ENCODE measurements at regions not wholly inside any gene's neighbourhood (a gene's known extent, or its start where the extent isn't known, plus 50 kb on each side); places are given as distances from the start of the nearest gene placed in this dataset.
"Not testable (repeated sequence)": the region's sequence is repeated elsewhere in the genome, so short reads cannot be mapped to it uniquely, and the experiment has no call there.

DNA sequence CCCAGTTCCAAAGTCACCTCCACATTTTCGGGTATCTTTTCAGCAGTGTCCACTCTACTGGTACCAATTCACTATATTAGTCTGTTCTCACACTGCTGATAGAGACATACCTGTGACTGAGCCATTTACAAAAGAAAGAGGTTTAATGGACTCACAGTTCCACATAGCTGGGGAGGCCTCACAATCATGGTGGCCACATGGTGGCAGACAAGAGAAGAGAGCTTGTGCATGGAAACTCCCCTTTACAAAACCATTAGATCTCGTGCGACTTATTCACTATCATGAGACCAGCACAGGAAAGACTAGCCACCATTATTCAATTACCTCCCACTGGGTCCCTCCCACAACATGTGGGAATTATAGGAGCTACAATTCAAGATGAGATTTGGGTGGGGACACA is 335.7 kb upstream of the SLC7A11 start:
- ATAC-seq; H3K4me3 Mint-ChIP-seq; DNase-seq; H3K27me3 Mint-ChIP-seq; H3K36me3 Mint-ChIP-seq; H3K4me1 Mint-ChIP-seq; H3K9me3 Mint-ChIP-seq (ENCODE audit: low read depth); CTCF ChIA-PET; H3K27ac Mint-ChIP-seq: not testable (repeated sequence)

DNA sequence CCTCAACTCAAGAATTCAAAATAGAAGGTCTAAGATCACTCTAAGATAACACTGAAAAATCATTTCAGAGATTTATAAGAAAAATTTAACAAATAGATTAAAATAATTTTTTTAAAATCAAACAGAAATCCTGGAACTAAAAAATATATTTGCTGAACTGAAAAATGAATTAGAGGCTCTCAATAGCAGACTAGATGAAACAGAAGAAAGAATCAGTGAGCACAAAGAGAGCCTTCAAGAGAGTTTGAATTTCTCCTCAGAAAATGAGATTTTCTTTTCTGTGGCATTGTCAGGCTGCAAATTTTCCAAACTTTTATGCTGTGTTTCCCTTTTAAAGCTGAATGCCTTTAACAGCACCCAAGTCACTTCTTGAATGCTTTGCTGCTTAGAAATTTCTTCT is 335.0 kb upstream of the SLC7A11 start:
- DNase-seq (no peak), ATAC-seq (no peak)
- Mint-ChIP-seq H3K27ac (no peak overlapping the region), H3K27me3 (no peaks in the 10 kb centered on the region), H3K4me3 (no peak overlapping the region), H3K36me3 (no peaks in the 10 kb centered on the region), H3K4me1 (no peaks in the 10 kb centered on the region), H3K9me3 (ENCODE audit: low read depth) (peaks cover 6% of the 10 kb centered on the region)
- CTCF ChIA-PET = no interaction called here

DNA sequence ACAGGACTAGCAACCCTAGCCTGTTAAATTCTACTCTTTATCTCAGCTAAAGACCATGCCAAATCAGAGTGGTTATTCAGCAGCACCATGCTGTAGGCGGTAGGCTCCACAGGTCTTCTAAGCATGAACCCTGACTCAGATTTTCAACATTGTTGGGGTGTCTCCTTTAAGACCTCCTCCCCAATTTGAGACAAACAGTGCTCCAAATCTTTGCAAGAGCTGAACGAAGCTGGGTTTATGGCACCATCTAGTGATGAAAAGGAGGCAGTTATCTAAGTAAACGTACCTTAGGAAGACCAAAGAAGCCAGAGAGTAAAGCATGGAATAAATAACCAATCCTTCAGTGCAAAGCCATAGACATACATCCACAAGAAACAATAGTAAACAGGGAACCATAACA is 334.5 kb upstream of the SLC7A11 start:
- DNase-seq (no peak), ATAC-seq (no peak)
- Mint-ChIP-seq H3K9me3 (ENCODE audit: low read depth) (peaks cover 6% of the 10 kb centered on the region), H3K27me3 (no peaks in the 10 kb centered on the region), H3K4me1 (no peaks in the 10 kb centered on the region), H3K36me3 (no peaks in the 10 kb centered on the region), H3K27ac (no peak overlapping the region), H3K4me3 (no peak overlapping the region)
- CTCF ChIA-PET = no interaction called here

DNA sequence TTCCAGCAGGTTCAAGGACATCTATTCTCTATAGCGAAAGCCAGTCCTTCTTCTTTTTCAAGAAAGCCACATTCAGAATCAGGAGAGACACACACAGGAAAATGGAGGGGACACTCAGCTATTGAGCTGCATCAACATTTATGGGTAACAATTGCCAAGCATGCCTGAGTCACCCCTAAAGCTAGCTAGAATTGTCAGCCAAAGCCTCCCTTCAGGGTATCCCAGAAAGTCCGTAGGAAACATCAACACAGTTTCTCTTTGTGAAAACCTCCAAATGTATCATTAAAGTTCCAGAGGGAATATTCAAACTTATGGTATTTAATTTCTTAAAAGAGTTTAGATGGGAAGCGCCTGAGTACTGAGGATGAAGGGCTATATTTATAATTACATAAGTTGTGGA is 331.1 kb upstream of the SLC7A11 start:
- Mint-ChIP-seq H3K4me3 (no peak overlapping the region), H3K4me1 (no peaks in the 10 kb centered on the region), H3K27ac (no peak overlapping the region), H3K9me3 (ENCODE audit: low read depth) (peaks cover 4% of the 10 kb centered on the region), H3K36me3 (no peaks in the 10 kb centered on the region), H3K27me3 (no peaks in the 10 kb centered on the region)
- DNase-seq (no peak), ATAC-seq (no peak)
- CTCF ChIA-PET = no interaction called here

DNA sequence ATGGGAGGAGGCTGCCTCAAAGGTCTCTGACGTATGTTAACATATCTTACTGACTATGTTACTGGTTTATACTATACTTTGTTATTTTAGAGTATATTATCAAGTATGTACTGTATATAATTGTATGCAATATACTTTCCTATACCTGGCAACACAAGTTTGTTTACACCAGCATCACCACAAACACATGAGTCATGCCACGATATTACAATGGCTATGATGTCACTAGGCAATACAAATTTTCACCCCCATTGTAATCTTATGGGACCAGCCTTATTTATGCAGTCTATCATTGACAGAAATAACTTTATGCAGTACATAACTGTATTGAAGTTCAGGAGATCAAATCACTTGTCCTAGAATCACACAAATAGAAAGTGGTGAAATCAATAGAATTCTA is 329.9 kb upstream of the SLC7A11 start:
- Mint-ChIP-seq H3K27me3 (no peaks in the 10 kb centered on the region), H3K27ac (no peak overlapping the region), H3K9me3 (ENCODE audit: low read depth) (no peaks in the 10 kb centered on the region), H3K4me1 (no peaks in the 10 kb centered on the region), H3K4me3 (no peak overlapping the region), H3K36me3 (no peaks in the 10 kb centered on the region)
- CTCF ChIA-PET = no interaction called here
- ATAC-seq (no peak), DNase-seq (no peak)

DNA sequence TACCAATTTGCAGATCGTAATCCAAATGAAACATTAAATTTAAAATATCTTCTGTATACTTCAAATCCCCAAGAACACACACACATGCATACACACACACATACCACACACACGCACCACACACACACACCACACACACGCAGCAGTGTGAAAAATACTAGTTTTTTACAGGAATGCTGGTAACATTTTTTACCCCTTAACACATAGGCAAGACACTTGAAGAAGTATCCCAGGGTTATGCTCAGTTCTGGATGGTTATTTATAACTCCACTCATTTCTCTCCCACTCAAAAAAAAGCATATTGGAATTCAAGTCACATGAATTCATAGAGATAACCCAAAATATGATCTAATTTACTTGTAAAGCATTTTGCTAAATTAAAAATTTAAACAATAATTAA is 325.5 kb upstream of the SLC7A11 start:
- no peaks in the 10 kb centered on the region for H3K27me3 Mint-ChIP-seq
- CTCF ChIA-PET = no interaction called here
- DNase-seq (no peak), ATAC-seq (no peak)
- H3K36me3 Mint-ChIP-seq = no peaks in the 10 kb centered on the region
- no peaks in the 10 kb centered on the region for H3K9me3 Mint-ChIP-seq (ENCODE audit: low read depth)
- H3K4me3 Mint-ChIP-seq = no peak overlapping the region
- H3K4me1 Mint-ChIP-seq = no peaks in the 10 kb centered on the region
- H3K27ac Mint-ChIP-seq = no peak overlapping the region

DNA sequence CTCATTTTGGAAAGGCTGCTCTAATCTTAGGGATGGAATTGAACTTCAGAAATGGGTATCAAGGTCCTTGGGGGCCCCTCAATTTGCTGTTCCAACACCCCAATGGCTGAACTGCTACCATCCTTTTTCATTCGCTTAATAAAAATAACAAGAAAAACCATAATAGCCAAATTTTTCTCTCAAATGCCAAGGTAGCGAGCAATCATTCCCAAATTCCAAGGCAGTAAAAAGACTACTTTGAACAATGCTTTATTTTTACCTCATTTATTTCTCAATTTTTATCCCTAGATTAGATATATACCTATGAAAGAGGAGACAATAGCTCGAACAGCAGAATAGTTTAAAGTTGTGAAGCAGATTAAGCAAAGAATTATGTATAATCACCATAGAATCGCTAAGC is 323.4 kb upstream of the SLC7A11 start:
- Mint-ChIP-seq H3K9me3 (ENCODE audit: low read depth) (peaks cover 3% of the 10 kb centered on the region), H3K4me3 (no peak overlapping the region), H3K4me1 (no peaks in the 10 kb centered on the region), H3K27ac (no peak overlapping the region), H3K27me3 (no peaks in the 10 kb centered on the region), H3K36me3 (no peaks in the 10 kb centered on the region)
- DNase-seq (no peak), ATAC-seq (no peak)
- CTCF ChIA-PET = no interaction called here

DNA sequence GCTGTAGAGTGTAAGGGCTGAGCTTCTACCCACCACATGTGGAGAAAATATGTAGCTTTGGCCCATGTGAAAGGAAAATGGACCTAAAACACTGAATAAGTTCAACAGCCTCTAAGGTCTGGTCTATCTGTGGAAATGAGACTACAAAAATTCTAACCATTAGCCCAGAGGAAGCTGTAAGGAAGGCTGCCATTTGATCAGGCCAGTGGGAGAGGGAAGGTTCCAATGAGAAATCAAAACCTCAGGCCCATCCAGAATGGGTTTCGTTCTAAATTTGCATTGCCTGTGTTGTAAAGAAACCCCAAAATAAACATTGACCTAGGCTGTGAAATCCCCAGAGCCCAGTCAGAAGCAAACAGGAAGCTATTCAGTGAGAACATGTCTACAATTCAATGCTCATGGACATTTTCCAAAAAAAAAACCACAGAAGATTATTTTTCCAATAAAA is 320.4 kb upstream of the SLC7A11 start:
- ATAC-seq = no peak
- CTCF ChIA-PET = no interaction called here

DNA sequence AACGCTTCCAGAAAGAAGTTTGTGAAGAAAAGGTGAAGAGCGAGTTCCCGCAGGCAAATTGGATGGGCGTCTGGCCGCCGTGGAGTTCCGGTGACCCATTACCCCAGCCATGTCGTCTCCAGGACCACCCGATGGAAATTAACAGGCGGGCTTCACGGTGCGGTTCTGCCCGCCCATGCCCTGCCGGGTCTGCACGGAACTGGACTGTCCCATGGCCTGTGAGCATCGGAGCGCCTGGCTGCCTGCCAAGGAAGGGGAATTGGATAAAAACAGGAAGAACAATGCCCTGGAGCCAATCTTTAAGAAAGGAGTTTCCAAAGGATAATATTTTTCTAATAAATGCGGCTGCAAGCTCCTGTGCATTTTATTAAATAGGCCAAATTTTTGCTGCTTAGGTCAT is 319.8 kb upstream of the SLC7A11 start:
- ATAC-seq (no peak), DNase-seq (no peak)
- Mint-ChIP-seq H3K36me3 (no peaks in the 10 kb centered on the region), H3K27ac (no peak overlapping the region), H3K4me1 (no peaks in the 10 kb centered on the region), H3K4me3 (no peak overlapping the region), H3K27me3 (no peaks in the 10 kb centered on the region), H3K9me3 (ENCODE audit: low read depth) (peaks cover 3% of the 10 kb centered on the region)
- CTCF ChIA-PET = no interaction called here

More for the DNA sequence above, 320.4 kb upstream of the SLC7A11 start:
- no peak for DNase-seq
- Mint-ChIP-seq H3K4me3 (no peak overlapping the region), H3K27ac (no peak overlapping the region), H3K27me3 (no peaks in the 10 kb centered on the region), H3K9me3 (ENCODE audit: low read depth) (peaks cover 3% of the 10 kb centered on the region), H3K4me1 (no peaks in the 10 kb centered on the region), H3K36me3 (no peaks in the 10 kb centered on the region)

DNA sequence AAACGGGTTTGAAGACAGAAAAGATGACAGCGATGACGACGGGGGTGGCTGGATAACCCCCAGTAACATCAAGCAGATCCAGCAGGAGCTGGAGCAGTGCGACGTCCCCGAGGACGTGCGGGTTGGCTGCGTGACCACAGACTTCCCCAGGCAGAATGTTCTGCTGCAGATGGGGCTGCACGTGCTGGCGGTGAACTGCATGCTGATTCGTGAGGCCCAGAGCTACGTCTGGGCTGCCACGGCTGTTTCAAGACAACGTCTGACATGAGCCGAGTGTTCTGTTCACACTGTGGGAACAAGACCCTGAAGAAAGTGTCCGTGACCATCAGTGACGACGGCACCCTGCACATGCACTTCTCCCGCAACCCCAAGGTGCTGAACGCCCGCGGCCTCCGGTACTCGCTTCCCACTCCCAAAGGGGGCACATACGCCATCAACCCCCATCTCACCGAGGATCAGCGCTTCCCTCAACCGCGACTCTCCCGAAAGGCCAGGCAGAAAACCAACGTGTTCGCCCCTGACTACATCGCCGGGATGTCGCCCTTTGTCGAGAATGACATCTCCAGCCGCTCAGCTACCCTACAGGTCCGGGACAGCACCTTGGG is 319.2 kb upstream of the SLC7A11 start:
- no peak for ATAC-seq
- H3K4me1 Mint-ChIP-seq = no peaks in the 10 kb centered on the region
- CTCF ChIA-PET = no interaction called here

DNA sequence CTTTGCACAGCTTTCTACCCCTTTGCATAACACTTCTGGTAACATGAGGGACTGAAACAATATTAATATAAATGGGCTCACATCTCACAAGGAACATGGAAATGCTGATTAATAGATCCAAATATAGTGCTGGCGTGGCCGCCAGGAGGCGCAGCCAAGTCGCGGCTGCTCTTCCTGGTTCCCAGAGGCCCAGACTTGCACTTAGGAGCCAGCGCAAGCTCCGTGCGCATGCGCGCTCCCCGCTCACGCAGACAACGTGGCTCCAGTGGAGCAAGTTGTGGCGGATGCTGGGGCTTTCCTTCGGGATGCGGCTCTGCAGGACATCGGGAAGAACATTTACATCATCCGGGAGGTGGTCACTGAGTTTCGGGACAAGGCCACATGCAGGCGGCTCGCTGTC is 318.3 kb upstream of the SLC7A11 start:
- H3K9me3 Mint-ChIP-seq (ENCODE audit: low read depth) = peaks cover 3% of the 10 kb centered on the region
- no peak overlapping the region for H3K27ac Mint-ChIP-seq
- H3K36me3 Mint-ChIP-seq = no peaks in the 10 kb centered on the region
- no peak overlapping the region for H3K4me3 Mint-ChIP-seq
- DNase-seq (no peak), ATAC-seq (no peak)
- no peaks in the 10 kb centered on the region for H3K4me1 Mint-ChIP-seq
- no peaks in the 10 kb centered on the region for H3K27me3 Mint-ChIP-seq
- CTCF ChIA-PET = no interaction called here

More for the DNA sequence above, 319.2 kb upstream of the SLC7A11 start:
- H3K9me3 Mint-ChIP-seq (ENCODE audit: low read depth) = peaks cover 3% of the 10 kb centered on the region
- H3K36me3 Mint-ChIP-seq = no peaks in the 10 kb centered on the region
- H3K4me3 Mint-ChIP-seq = no peak overlapping the region
- H3K27me3 Mint-ChIP-seq = no peaks in the 10 kb centered on the region
- H3K27ac Mint-ChIP-seq = no peak overlapping the region
- DNase-seq = no peak

DNA sequence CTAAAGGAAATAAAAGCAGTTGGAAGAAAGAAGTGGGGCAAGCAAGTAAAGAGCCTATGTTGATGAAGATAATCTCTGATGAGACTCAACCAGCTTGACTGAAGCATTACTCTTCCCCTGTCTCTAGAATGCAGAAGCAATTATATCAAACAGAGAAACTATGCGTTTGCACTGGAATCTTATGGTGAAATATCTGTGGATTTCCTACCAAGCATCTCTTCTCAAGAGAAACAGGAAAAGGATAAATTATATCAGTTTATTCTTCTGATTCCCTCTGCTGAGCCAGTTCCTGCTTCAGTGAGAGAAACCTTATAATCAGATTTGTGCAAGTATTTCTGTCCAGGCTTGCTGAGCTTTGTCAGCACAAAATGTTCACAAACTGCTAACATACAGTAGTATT is 316.7 kb upstream of the SLC7A11 start:
- Mint-ChIP-seq H3K36me3 (no peaks in the 10 kb centered on the region), H3K27me3 (no peaks in the 10 kb centered on the region), H3K4me3 (no peak overlapping the region), H3K4me1 (no peaks in the 10 kb centered on the region), H3K27ac (no peak overlapping the region), H3K9me3 (ENCODE audit: low read depth) (peaks cover 3% of the 10 kb centered on the region)
- DNase-seq = no peak
- CTCF ChIA-PET = no interaction called here
- ATAC-seq = no peak

DNA sequence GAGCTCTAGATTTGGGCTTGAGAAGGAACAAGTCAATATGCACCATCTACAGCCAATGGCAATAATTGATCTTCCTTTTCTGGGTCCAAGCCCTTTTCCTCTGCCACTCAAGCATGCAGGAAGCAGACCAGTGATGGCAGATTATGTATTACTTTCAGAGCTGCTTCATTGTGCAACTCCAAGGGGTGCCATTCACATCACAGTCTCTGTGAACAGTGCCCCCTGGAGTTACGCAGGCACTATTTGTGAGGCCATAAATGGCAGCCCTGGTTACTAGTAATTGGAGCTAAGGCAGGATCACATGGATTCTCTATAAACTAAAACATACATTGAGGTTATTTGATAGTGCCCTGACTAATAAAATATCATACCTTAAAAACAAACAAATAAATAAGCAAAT is 313.4 kb upstream of the SLC7A11 start:
- Mint-ChIP-seq H3K27ac (no peak overlapping the region), H3K4me3 (no peak overlapping the region), H3K9me3 (ENCODE audit: low read depth) (peaks cover 2% of the 10 kb centered on the region), H3K36me3 (no peaks in the 10 kb centered on the region), H3K27me3 (no peaks in the 10 kb centered on the region), H3K4me1 (no peaks in the 10 kb centered on the region)
- ATAC-seq = no peak
- CTCF ChIA-PET = no interaction called here
- DNase-seq = no peak

DNA sequence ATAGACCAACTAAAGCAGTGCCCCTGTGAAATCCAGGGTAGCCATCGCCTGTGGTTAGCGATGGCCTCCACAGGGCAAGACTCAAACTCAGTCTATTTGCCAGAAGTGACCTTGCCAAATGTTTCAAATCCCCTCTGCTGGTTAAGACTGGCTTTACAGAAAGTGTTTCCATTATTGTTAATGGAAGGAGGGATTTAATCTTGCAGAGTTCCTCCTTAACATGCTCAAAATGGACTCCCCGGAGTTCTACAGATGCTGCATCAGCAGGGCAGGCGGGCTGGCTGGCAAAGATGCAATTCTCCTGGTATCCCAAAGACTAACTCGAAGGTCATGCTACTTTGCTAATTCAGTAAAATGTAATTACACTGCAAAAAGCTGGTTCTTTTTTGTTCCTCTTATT is 313.0 kb upstream of the SLC7A11 start:
- ATAC-seq = no peak
- no peaks in the 10 kb centered on the region for H3K27me3 Mint-ChIP-seq
- CTCF ChIA-PET = no interaction called here
- H3K27ac Mint-ChIP-seq = no peak overlapping the region
- H3K36me3 Mint-ChIP-seq = no peaks in the 10 kb centered on the region
- no peak overlapping the region for H3K4me3 Mint-ChIP-seq
- H3K4me1 Mint-ChIP-seq = no peaks in the 10 kb centered on the region
- no peak for DNase-seq
- H3K9me3 Mint-ChIP-seq (ENCODE audit: low read depth) = peaks cover 2% of the 10 kb centered on the region
